H9 (cell line): ENCODE measurements at regions not wholly inside any gene's neighbourhood (a gene's known extent, or its start where the extent isn't known, plus 50 kb on each side); places are given as distances from the start of the nearest gene placed in this dataset.

Experiments used
- DNase-seq: peaks from one replicate; pipeline ENCODE4 v3.0.0-alpha.2; 2017
- H2AFZ ChIP-seq: one replicate; pipeline ENCODE4 v1.6.1; 2013; ENCODE audit warnings: mild to moderate bottlenecking, low read length, control low read depth, moderate library complexity
- H2AK5ac ChIP-seq: 2 replicates; pipeline ENCODE4 v1.6.1; 2013; ENCODE audit warnings: low read length, control low read depth, mixed read lengths; ENCODE audit not compliant: insufficient read length
- H2BK120ac ChIP-seq: one replicate; pipeline ENCODE4 v1.6.1; 2013; ENCODE audit warnings: low read depth, mild to moderate bottlenecking, low read length, control low read depth, inconsistent platforms; ENCODE audit not compliant: poor library complexity, severe bottlenecking
- H2BK12ac ChIP-seq: 2 replicates; pipeline ENCODE4 v1.6.1; 2013; ENCODE audit warnings: low read length, control low read depth, mixed read lengths, low read depth; ENCODE audit not compliant: insufficient read length
- H2BK15ac ChIP-seq: 2 replicates; pipeline ENCODE4 v1.6.1; 2013; ENCODE audit warnings: low read depth, low read length, control low read depth
- H2BK20ac ChIP-seq: one replicate; pipeline ENCODE4 v1.6.1; 2013; ENCODE audit warnings: low read depth, mild to moderate bottlenecking, low read length, control low read depth, inconsistent platforms; ENCODE audit not compliant: poor library complexity, severe bottlenecking
- H2BK5ac ChIP-seq: 2 replicates; pipeline ENCODE4 v1.6.1; 2013; ENCODE audit warnings: low read length, control low read depth, mixed read lengths; ENCODE audit not compliant: insufficient read length
- H3K14ac ChIP-seq: 2 replicates; pipeline ENCODE4 v1.6.1; 2013; ENCODE audit warnings: low read length, control low read depth; ENCODE audit not compliant: insufficient read depth
- H3K18ac ChIP-seq: 2 replicates; pipeline ENCODE4 v1.6.1; 2013; ENCODE audit warnings: low read depth, mild to moderate bottlenecking, mixed read lengths, low read length, control low read depth; ENCODE audit not compliant: insufficient read length
- H3K23ac ChIP-seq: 2 replicates; pipeline ENCODE4 v1.6.1; 2013; ENCODE audit warnings: low read length, control low read depth, mixed read lengths, low read depth; ENCODE audit not compliant: insufficient read length
- H3K23me2 ChIP-seq: 2 replicates; pipeline ENCODE4 v1.6.1; 2013; ENCODE audit warnings: low read depth, mild to moderate bottlenecking, mixed read lengths, low read length, control low read depth; ENCODE audit not compliant: insufficient read length, poor library complexity, severe bottlenecking
- H3K27ac ChIP-seq: 2 replicates; pipeline ENCODE4 v1.5.1; 2013; ENCODE audit warnings: low read length, control low read depth, mixed read lengths, low read depth; ENCODE audit not compliant: insufficient read length
- H3K27me3 ChIP-seq: 2 replicates; pipeline ENCODE4 v1.6.1; 2013; ENCODE audit warnings: low read length, control low read depth, inconsistent platforms; ENCODE audit not compliant: insufficient read depth
- H3K4ac ChIP-seq: 2 replicates; pipeline ENCODE4 v1.6.1; 2013; ENCODE audit warnings: low read depth, mild to moderate bottlenecking, control low read depth, inconsistent platforms, low read length, moderate library complexity
- H3K4me1 ChIP-seq: 2 replicates; pipeline ENCODE4 v1.6.1; 2013; ENCODE audit warnings: low read length, control low read depth, inconsistent platforms; ENCODE audit not compliant: insufficient read depth
- H3K4me2 ChIP-seq: 2 replicates; pipeline ENCODE4 v1.6.1; 2013; ENCODE audit warnings: low read length, control low read depth, mixed read lengths; ENCODE audit not compliant: insufficient read length, insufficient read depth
- H3K56ac ChIP-seq: 2 replicates; pipeline ENCODE4 v1.6.1; 2013; ENCODE audit warnings: low read depth, mild to moderate bottlenecking, mixed read lengths, low read length, control low read depth; ENCODE audit not compliant: insufficient read length
- H3K79me1 ChIP-seq: 2 replicates; pipeline ENCODE4 v1.6.1; 2013; ENCODE audit warnings: low read depth, mild to moderate bottlenecking, moderate library complexity, low read length, control low read depth, inconsistent platforms; ENCODE audit not compliant: insufficient read depth, poor library complexity, severe bottlenecking
- H3K79me2 ChIP-seq: 2 replicates; pipeline ENCODE4 v1.6.1; 2013; ENCODE audit warnings: low read length, control low read depth, inconsistent platforms; ENCODE audit not compliant: insufficient read depth
- H3K9ac ChIP-seq: 2 replicates; pipeline ENCODE4 v1.6.1; 2013; ENCODE audit warnings: low read length, control low read depth, mixed read lengths; ENCODE audit not compliant: insufficient read length; ENCODE audit errors: extremely low read depth
- H3K9me3 ChIP-seq: one replicate; pipeline ENCODE4 v1.6.1; 2013; ENCODE audit warnings: low read depth, low read length, inconsistent platforms; ENCODE audit not compliant: control insufficient read depth
- H3T11ph ChIP-seq: one replicate; pipeline ENCODE4 v1.6.1; 2013; ENCODE audit warnings: mild to moderate bottlenecking, low read length, control low read depth, inconsistent platforms
- H4K20me1 ChIP-seq: one replicate; pipeline ENCODE4 v1.6.1; 2013; ENCODE audit not compliant: control insufficient read depth, insufficient read length, insufficient read depth
- H4K5ac ChIP-seq: 2 replicates; pipeline ENCODE4 v1.6.1; 2013; ENCODE audit warnings: low read depth, mild to moderate bottlenecking, mixed read lengths, low read length, control low read depth; ENCODE audit not compliant: insufficient read length
- H4K8ac ChIP-seq: replicated peaks from 2 replicates; pipeline ENCODE4 v1.6.1; 2013; ENCODE audit warnings: low read length, control low read depth, mixed read lengths, low read depth; ENCODE audit not compliant: insufficient read length
- H4K91ac ChIP-seq: 2 replicates; pipeline ENCODE4 v1.6.1; 2013; ENCODE audit warnings: low read depth, mild to moderate bottlenecking, moderate library complexity, mixed read lengths, low read length, control low read depth; ENCODE audit not compliant: insufficient read length
- H3K27ac Mint-ChIP-seq, 3 experiments: 2 replicates in 2 of 3; 3 replicates in 1 of 3; pipeline ENCODE4 v1.8.0; 2020 to 2021; ENCODE audit warnings: mixed read lengths in 3 of 3, mild to moderate bottlenecking in 1 of 3, moderate library complexity in 1 of 3
- H3K27me3 Mint-ChIP-seq: 2 replicates; pipeline ENCODE4 v1.8.0; 2021; ENCODE audit warnings: low read depth, mild to moderate bottlenecking, moderate library complexity, mixed read lengths
- H3K36me3 Mint-ChIP-seq, 3 experiments: 2 replicates in 2 of 3; 3 replicates in 1 of 3; pipeline ENCODE4 v1.8.0; 2020 to 2021; ENCODE audit warnings: low read depth in 3 of 3, mixed read lengths in 3 of 3; ENCODE audit not compliant: insufficient read depth in 1 of 3
- H3K4me1 Mint-ChIP-seq, 2 experiments: 2 replicates each; pipeline ENCODE4 v1.8.0; 2020; ENCODE audit warnings: mixed read lengths in 2 of 2
- H3K4me3 Mint-ChIP-seq, 2 experiments: 2 replicates in 1 of 2; 3 replicates in 1 of 2; pipeline ENCODE4 v1.8.0; 2020 to 2021; ENCODE audit warnings: mild to moderate bottlenecking in 2 of 2, mixed read lengths in 2 of 2, moderate library complexity in 1 of 2
- H3K9me3 Mint-ChIP-seq, 2 experiments: 2 replicates in 1 of 2; 3 replicates in 1 of 2; pipeline ENCODE4 v1.8.0; 2020; ENCODE audit warnings: mild to moderate bottlenecking in 2 of 2, mixed read lengths in 2 of 2, moderate library complexity in 1 of 2
- CTCF ChIP-seq: fragments of 200-600 bp; sonication (generic); conservative IDR thresholded peaks from 3 replicates; pipeline ENCODE4 v1.8.0; 2021; ENCODE audit warnings: antibody characterized with exemption, mild to moderate bottlenecking
- WGBS: extraction: QIAGEN DNeasy Blood & Tissue Kit; methylation state at CpG from one replicate; pipeline ENCODE4 v1.1.7; 2013; ENCODE audit warnings: missing lambda C conversion rate, low lambda C conversion rate, mixed read lengths; ENCODE audit not compliant: insufficient read length; ENCODE audit errors: extremely low coverage; 5-methylcytosine and 5-hydroxymethylcytosine counted together

GRCh38 chr17:52653014-52653413, 494.5 kb upstream of the CA10 start:
- no peak overlapping the region for H2BK5ac ChIP-seq
- H2AK5ac ChIP-seq: no peak overlapping the region
- H3K9ac ChIP-seq: no peak overlapping the region
- no peak for DNase-seq
- H3K14ac ChIP-seq: no peak overlapping the region
- H2BK15ac ChIP-seq: no peak overlapping the region
- no peaks in the 10 kb centered on the region for H3K9me3 ChIP-seq
- H2BK12ac ChIP-seq: no peak overlapping the region
- H3K79me2 ChIP-seq: no peaks in the 10 kb centered on the region
- Mint-ChIP-seq H3K9me3 (no peaks in the 10 kb centered on the region), H3K36me3 (no peaks in the 10 kb centered on the region), H3K27me3 (no peaks in the 10 kb centered on the region; the same call in 1 of the 2 replicates), H3K27ac (no peak overlapping the region), H3K4me1 (no peaks in the 10 kb centered on the region), H3K4me3 (no peak overlapping the region)
- H3K4me2 ChIP-seq: no peak overlapping the region
- H3K79me1 ChIP-seq: no peaks in the 10 kb centered on the region
- H3K4me1 ChIP-seq: no peaks in the 10 kb centered on the region
- H3K56ac ChIP-seq: no peak overlapping the region
- no peaks in the 10 kb centered on the region for H3K23me2 ChIP-seq
- TF ChIP-seq CTCF: no peak
- H4K91ac ChIP-seq: no peak overlapping the region
- no peak overlapping the region for H2AFZ ChIP-seq
- no peak overlapping the region for H4K5ac ChIP-seq
- no peak overlapping the region for H3K27ac ChIP-seq
- no peak overlapping the region for H2BK20ac ChIP-seq
- no peaks in the 10 kb centered on the region for H4K20me1 ChIP-seq
- no peak overlapping the region for H3K18ac ChIP-seq
- no peak overlapping the region for H3T11ph ChIP-seq
- no CpG with 5 or more reads among the region's 1 CpG for WGBS
- H3K27me3 ChIP-seq: no peaks in the 10 kb centered on the region
- no peak overlapping the region for H3K23ac ChIP-seq
- H4K8ac ChIP-seq: no peak overlapping the region
- H2BK120ac ChIP-seq: no peak overlapping the region
- no peak overlapping the region for H3K4ac ChIP-seq
